ENCODE measurements at regions not wholly inside any gene's neighbourhood (a gene's known extent, or its start where the extent isn't known, plus 50 kb on each side); places are given as distances from the start of the nearest gene placed in this dataset.

DNA sequence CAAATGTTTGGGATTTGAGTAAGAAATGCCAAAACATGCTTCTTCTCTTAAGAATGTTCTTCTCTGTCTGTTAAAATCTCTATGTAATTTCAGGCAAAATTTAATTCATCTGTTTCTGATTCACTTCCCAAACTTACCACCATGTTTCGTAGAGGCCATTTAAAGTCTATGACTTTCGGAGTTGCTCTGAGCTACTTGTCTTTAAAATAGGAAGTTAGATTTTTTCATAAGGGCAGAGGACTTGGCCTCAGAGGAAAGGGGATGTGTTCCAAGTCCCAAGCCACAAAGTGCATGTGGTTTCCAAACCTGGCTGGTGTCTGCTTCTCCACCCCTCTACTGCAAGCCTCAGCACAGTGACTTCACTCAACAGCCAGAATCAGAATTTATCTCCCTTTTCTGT lies 111.3 kb upstream of the ADRA1B start (continued):
- TF ChIP-seq, protein P1, sequence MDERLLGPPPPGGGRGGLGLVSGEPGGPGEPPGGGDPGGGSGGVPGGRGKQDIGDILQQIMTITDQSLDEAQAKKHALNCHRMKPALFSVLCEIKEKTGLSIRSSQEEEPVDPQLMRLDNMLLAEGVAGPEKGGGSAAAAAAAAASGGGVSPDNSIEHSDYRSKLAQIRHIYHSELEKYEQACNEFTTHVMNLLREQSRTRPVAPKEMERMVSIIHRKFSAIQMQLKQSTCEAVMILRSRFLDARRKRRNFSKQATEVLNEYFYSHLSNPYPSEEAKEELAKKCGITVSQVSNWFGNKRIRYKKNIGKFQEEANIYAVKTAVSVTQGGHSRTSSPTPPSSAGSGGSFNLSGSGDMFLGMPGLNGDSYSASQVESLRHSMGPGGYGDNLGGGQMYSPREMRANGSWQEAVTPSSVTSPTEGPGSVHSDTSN (CRISPR knock-in tag; IDR thresholded peaks at IDR 0.05; ENCODE audit: low read depth): no peak
- TF ChIP-seq, protein P1 (tag; conservative IDR thresholded peaks at IDR 0.05; ENCODE audit: low read depth): no peak
- TF ChIP-seq MTA3 (IDR thresholded peaks at IDR 0.05; ENCODE audit: borderline replicate concordance): no peak
- no peak for TF ChIP-seq CSDE1 (IDR thresholded peaks at IDR 0.05)
- TF ChIP-seq TOE1 (IDR thresholded peaks at IDR 0.05; ENCODE audit: borderline replicate concordance): no peak
- no peak for TF ChIP-seq TOE1 (CRISPR knock-in tag; IDR thresholded peaks at IDR 0.05; ENCODE audit: borderline replicate concordance, low read depth)
- no peak for TF ChIP-seq BHLHE40 (IDR thresholded peaks at IDR 0.05; ENCODE audit: low read length)
- no peak for TF ChIP-seq TCF3 (CRISPR knock-in tag; IDR thresholded peaks at IDR 0.05)
- TF ChIP-seq RCOR1 (IDR thresholded peaks at IDR 0.05; ENCODE audit: borderline replicate concordance in 1 of 2, low read depth in 2 of 2, low read length in 2 of 2): no peak
- TF ChIP-seq, protein P2, sequence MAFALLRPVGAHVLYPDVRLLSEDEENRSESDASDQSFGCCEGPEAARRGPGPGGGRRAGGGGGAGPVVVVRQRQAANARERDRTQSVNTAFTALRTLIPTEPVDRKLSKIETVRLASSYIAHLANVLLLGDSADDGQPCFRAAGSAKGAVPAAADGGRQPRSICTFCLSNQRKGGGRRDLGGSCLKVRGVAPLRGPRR (CRISPR knock-in tag; IDR thresholded peaks at IDR 0.05): no peak
